ENCODE measurements at regions not wholly inside any gene's neighbourhood (a gene's known extent, or its start where the extent isn't known, plus 50 kb on each side); places are given as distances from the start of the nearest gene placed in this dataset.

- no peaks in the 10 kb centered on the region for H3K27me3 Mint-ChIP-seq (ENCODE audit: low read depth in 3 of 3)
- H3K27ac ChIP-seq (ENCODE audit: low read depth in 1 of 2, low read length in 2 of 2) = no peak overlapping the region
- H3K27me3 ChIP-seq (ENCODE audit: control insufficient read depth in 2 of 2, insufficient read depth in 2 of 2, low read length in 2 of 2) = no peaks in the 10 kb centered on the region
- no peak overlapping the region for H3K4me3 ChIP-seq (replicated peaks in 1 of 3; ENCODE audit: low read depth in 2 of 3, low read length in 3 of 3)
- no peaks in the 10 kb centered on the region for H3K36me3 Mint-ChIP-seq
- H3K9me3 ChIP-seq (replicated peaks in 1 of 2; ENCODE audit: control insufficient read depth in 1 of 2, insufficient read depth in 1 of 2, low read length in 2 of 2) = no peaks in the 10 kb centered on the region
- intact Hi-C loops (cut with micrococcal nuclease) = no loop called here
- TF ChIP-seq CTCF (IDR thresholded peaks at IDR 0.05) = no peak
- H3K9me3 Mint-ChIP-seq = no peaks in the 10 kb centered on the region
- H3K4me2 ChIP-seq (replicated peaks; ENCODE audit: extremely low read depth, low read length, poor library complexity, severe bottlenecking) = no peak overlapping the region
- no peak overlapping the region for H3K9ac ChIP-seq (ENCODE audit: insufficient read depth, low read length, poor library complexity, severe bottlenecking)
- H3K36me3 ChIP-seq (replicated peaks in 1 of 2; ENCODE audit: control insufficient read depth in 1 of 2, insufficient read depth in 2 of 2, low read length in 2 of 2) = no peaks in the 10 kb centered on the region
- no peak overlapping the region for H2AFZ ChIP-seq (ENCODE audit: insufficient read depth, low read depth, low read length, poor library complexity, severe bottlenecking)
- no peaks in the 10 kb centered on the region for H4K20me1 ChIP-seq (ENCODE audit: insufficient read depth, low read length)
- no peak for DNase-seq
- H3K4me1 Mint-ChIP-seq = no peaks in the 10 kb centered on the region
- WGBS (ENCODE audit: insufficient coverage) = no CpG with 5 or more reads among the region's 1 CpG
- no peaks in the 10 kb centered on the region for H3K4me1 ChIP-seq (ENCODE audit: control insufficient read depth in 1 of 2, insufficient read depth in 2 of 2, low read length in 2 of 2)
- H3K4me3 Mint-ChIP-seq = no peak overlapping the region
- H3K79me2 ChIP-seq (ENCODE audit: insufficient read depth, low read length) = no peaks in the 10 kb centered on the region
- H3K27ac Mint-ChIP-seq = no peak overlapping the region
Observed at GRCh38 chr4:131450572-131451209, 1698.4 kb upstream of the PCDH10 start.

GRCh38 chr4:131459430-131460101 lies 1689.5 kb upstream of the PCDH10 start:
- H3K27me3 Mint-ChIP-seq (ENCODE audit: low read depth in 3 of 3) = peaks cover 0 to 1% (median 0%) of the 10 kb centered on the region in 3 donors
- H3K36me3 Mint-ChIP-seq = no peaks in the 10 kb centered on the region
- Histone ChIP-seq H2AFZ (ENCODE audit: insufficient read depth, low read depth, low read length, poor library complexity, severe bottlenecking) (no peak overlapping the region), H3K9ac (ENCODE audit: insufficient read depth, low read length, poor library complexity, severe bottlenecking) (no peak overlapping the region), H3K27ac (ENCODE audit: low read depth in 1 of 2, low read length in 2 of 2) (no peak overlapping the region), H4K20me1 (ENCODE audit: insufficient read depth, low read length) (no peaks in the 10 kb centered on the region), H3K27me3 (ENCODE audit: control insufficient read depth in 2 of 2, insufficient read depth in 2 of 2, low read length in 2 of 2) (no peaks in the 10 kb centered on the region), H3K36me3 (replicated peaks in 1 of 2; ENCODE audit: control insufficient read depth in 1 of 2, insufficient read depth in 2 of 2, low read length in 2 of 2) (no peaks in the 10 kb centered on the region), H3K4me2 (replicated peaks; ENCODE audit: extremely low read depth, low read length, poor library complexity, severe bottlenecking) (no peak overlapping the region), H3K4me1 (ENCODE audit: control insufficient read depth in 1 of 2, insufficient read depth in 2 of 2, low read length in 2 of 2) (no peaks in the 10 kb centered on the region), H3K4me3 (replicated peaks in 1 of 3; ENCODE audit: low read depth in 2 of 3, low read length in 3 of 3) (no peak overlapping the region), H3K79me2 (ENCODE audit: insufficient read depth, low read length) (no peaks in the 10 kb centered on the region), H3K9me3 (replicated peaks in 1 of 2; ENCODE audit: control insufficient read depth in 1 of 2, insufficient read depth in 1 of 2, low read length in 2 of 2) (no peaks in the 10 kb centered on the region)
- no peak overlapping the region for H3K4me3 Mint-ChIP-seq
- peaks cover 0 to 7% (median 2%) of the 10 kb centered on the region in 7 donors for H3K9me3 Mint-ChIP-seq
- TF ChIP-seq CTCF (IDR thresholded peaks at IDR 0.05) = no peak
- H3K27ac Mint-ChIP-seq = no peak overlapping the region
- H3K4me1 Mint-ChIP-seq = no peaks in the 10 kb centered on the region
- DNase-seq = no peak
- intact Hi-C loops (cut with micrococcal nuclease) = no loop called here
- no CpG with 5 or more reads among the region's 4 CpGs for WGBS (ENCODE audit: insufficient coverage)
